ENCODE measurements at regions not wholly inside any gene's neighbourhood (a gene's known extent, or its start where the extent isn't known, plus 50 kb on each side); places are given as distances from the start of the nearest gene placed in this dataset.
A peak's percentile ranks its signal among the peaks of the same experiment; 100 is the strongest.

DNA sequence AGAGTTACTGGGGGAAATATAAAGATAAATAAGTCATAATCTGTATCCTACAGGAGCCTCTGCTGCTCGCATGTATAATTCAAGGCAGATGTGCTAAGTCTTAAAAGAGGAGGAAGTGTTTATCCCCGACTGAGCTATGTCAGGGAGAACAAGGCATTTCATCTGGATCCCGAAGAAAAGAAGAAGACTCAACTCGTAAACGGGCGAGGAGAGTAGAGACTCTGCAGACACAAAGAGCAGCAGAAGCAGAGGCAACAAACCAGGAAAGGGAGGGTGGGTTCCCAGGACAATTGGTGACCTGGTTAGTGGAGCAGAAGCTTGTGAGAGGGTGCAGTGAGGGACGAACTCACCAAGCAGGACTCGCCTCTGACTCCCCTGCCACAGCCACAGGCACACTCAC is 368.6 kb downstream of the EIPR1 start:
- TF ChIP-seq TOX (CRISPR knock-in tag; IDR thresholded peaks at IDR 0.05; ENCODE audit: borderline replicate concordance) (no peak), RARB (CRISPR knock-in tag; IDR thresholded peaks at IDR 0.05) (no peak), GLIS3 (CRISPR knock-in tag; IDR thresholded peaks at IDR 0.05) (no peak), ZNF70 (CRISPR knock-in tag; IDR thresholded peaks at IDR 0.05) (no peak), CSRNP3 (CRISPR knock-in tag; IDR thresholded peaks at IDR 0.05) (no peak), ZFP3 (CRISPR knock-in tag; IDR thresholded peaks at IDR 0.05) (no peak), ARNTL (CRISPR knock-in tag; IDR thresholded peaks at IDR 0.05; ENCODE audit: borderline replicate concordance, low read depth) (no peak), TCF4 (CRISPR knock-in tag; IDR thresholded peaks at IDR 0.05; ENCODE audit: borderline replicate concordance) (peak; percentile 77), ISL1 (CRISPR knock-in tag; IDR thresholded peaks at IDR 0.05) (no peak), PATZ1 (CRISPR knock-in tag; IDR thresholded peaks at IDR 0.05; ENCODE audit: borderline replicate concordance) (no peak), ZFP30 (CRISPR knock-in tag; IDR thresholded peaks at IDR 0.05) (no peak), ZC3H10 (CRISPR knock-in tag; IDR thresholded peaks at IDR 0.05) (no peak)
- TF ChIP-seq, protein P1, sequence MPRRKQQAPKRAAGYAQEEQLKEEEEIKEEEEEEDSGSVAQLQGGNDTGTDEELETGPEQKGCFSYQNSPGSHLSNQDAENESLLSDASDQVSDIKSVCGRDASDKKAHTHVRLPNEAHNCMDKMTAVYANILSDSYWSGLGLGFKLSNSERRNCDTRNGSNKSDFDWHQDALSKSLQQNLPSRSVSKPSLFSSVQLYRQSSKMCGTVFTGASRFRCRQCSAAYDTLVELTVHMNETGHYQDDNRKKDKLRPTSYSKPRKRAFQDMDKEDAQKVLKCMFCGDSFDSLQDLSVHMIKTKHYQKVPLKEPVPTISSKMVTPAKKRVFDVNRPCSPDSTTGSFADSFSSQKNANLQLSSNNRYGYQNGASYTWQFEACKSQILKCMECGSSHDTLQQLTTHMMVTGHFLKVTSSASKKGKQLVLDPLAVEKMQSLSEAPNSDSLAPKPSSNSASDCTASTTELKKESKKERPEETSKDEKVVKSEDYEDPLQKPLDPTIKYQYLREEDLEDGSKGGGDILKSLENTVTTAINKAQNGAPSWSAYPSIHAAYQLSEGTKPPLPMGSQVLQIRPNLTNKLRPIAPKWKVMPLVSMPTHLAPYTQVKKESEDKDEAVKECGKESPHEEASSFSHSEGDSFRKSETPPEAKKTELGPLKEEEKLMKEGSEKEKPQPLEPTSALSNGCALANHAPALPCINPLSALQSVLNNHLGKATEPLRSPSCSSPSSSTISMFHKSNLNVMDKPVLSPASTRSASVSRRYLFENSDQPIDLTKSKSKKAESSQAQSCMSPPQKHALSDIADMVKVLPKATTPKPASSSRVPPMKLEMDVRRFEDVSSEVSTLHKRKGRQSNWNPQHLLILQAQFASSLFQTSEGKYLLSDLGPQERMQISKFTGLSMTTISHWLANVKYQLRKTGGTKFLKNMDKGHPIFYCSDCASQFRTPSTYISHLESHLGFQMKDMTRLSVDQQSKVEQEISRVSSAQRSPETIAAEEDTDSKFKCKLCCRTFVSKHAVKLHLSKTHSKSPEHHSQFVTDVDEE (CRISPR knock-in tag; IDR thresholded peaks at IDR 0.05): no peak

Measured in SK-N-SH treated with all-trans-retinoic acid at 6 μM for 48 hours (cell line).